B cell (primary cell): ENCODE measurements at regions not wholly inside any gene's neighbourhood (a gene's known extent, or its start where the extent isn't known, plus 50 kb on each side); places are given as distances from the start of the nearest gene placed in this dataset.

Experiments used
- ATAC-seq: fragments of 200-7000 bp; cut with Tn5 transposase; one replicate; pipeline ENCODE4 v1.10.0; 2021; ENCODE audit warnings: low read depth, mild to moderate bottlenecking, moderate number of reproducible peaks, moderate library complexity
- CTCF ChIA-PET: fragments of 350-600 bp; sonication (Branson Sonifier 250); formaldehyde crosslinking; loops from one replicate; lab custom pipeline; 2021; ENCODE audit warnings: antibody characterized with exemption, inconsistent platforms; lab: Charles Lee
- POLR2A ChIA-PET: fragments of 350-600 bp; sonication (Branson Sonifier 250); formaldehyde crosslinking; loops from one replicate; lab custom pipeline; 2021; ENCODE audit warnings: antibody characterized with exemption; lab: Charles Lee
- DNase-seq: peaks from one replicate; pipeline ENCODE4 v3.0.0; 2013
- H2AFZ ChIP-seq: 2 replicates; pipeline ENCODE4 v1.6.1; 2012; ENCODE audit warnings: mild to moderate bottlenecking, low read depth, low read length; ENCODE audit not compliant: insufficient read depth, poor library complexity, severe bottlenecking
- H3K27ac ChIP-seq, 2 donors: 1 replicate in 1 of 2; 2 replicates in 1 of 2; pipeline ENCODE4 v1.5.1; 2012 to 2013; ENCODE audit warnings: low read length in 2 of 2, mild to moderate bottlenecking in 2 of 2, moderate library complexity in 1 of 2
- H3K27me3 ChIP-seq, 4 experiments: fragments of 200-600 bp in 1 of 4; sonication (generic) in 1 of 4; replicated peaks in 1 of 4; 1 replicate in 2 of 4; 2 replicates in 2 of 4; pipeline versions ENCODE4 v1.6.1 to v1.7.0; 2013 to 2016; ENCODE audit warnings: low read length in 3 of 4, mild to moderate bottlenecking in 2 of 4, mixed read lengths in 1 of 4, moderate library complexity in 1 of 4; ENCODE audit not compliant: insufficient read depth in 4 of 4, control insufficient read depth in 3 of 4; ENCODE audit errors: control extremely low read depth in 1 of 4
- H3K36me3 ChIP-seq, 2 experiments: replicated peaks in 1 of 2; 1 replicate in 1 of 2; 2 replicates in 1 of 2; pipeline versions ENCODE4 v1.6.1 to v1.7.1; 2013; ENCODE audit warnings: low read length in 1 of 2; ENCODE audit not compliant: insufficient read depth in 2 of 2, control insufficient read depth in 1 of 2; ENCODE audit errors: control extremely low read depth in 1 of 2, extremely low read depth in 1 of 2
- H3K4me1 ChIP-seq, 2 donors: fragments of 200-600 bp in 1 of 2; sonication (generic) in 1 of 2; 1 replicate in 1 of 2; 2 replicates in 1 of 2; pipeline versions ENCODE4 v1.5.1 to v1.6.1; 2013 to 2017; ENCODE audit warnings: low read length in 2 of 2; ENCODE audit not compliant: control insufficient read depth in 2 of 2, insufficient read depth in 2 of 2
- H3K4me2 ChIP-seq: replicated peaks from 2 replicates; pipeline ENCODE3; 2012; ENCODE audit warnings: mild to moderate bottlenecking, low read depth, low read length; ENCODE audit not compliant: poor library complexity, severe bottlenecking
- H3K4me3 ChIP-seq, 5 experiments: fragments of 200-600 bp in 1 of 5; sonication (generic) in 1 of 5; 1 replicate in 3 of 5; 2 replicates in 2 of 5; pipeline versions ENCODE4 v1.5.1 to v1.7.0; 2011 to 2016; ENCODE audit warnings: low read length in 4 of 5, mild to moderate bottlenecking in 4 of 5, low read depth in 2 of 5, control low read depth in 1 of 5, moderate library complexity in 1 of 5; ENCODE audit not compliant: insufficient read depth in 1 of 5; ENCODE audit errors: control extremely low read depth in 1 of 5, extremely low read depth in 1 of 5
- H3K79me2 ChIP-seq: fragments of 200-600 bp; sonication (generic); one replicate; pipeline ENCODE4 v1.6.0; 2016; ENCODE audit warnings: low read length; ENCODE audit not compliant: control insufficient read depth, insufficient read depth
- H3K9ac ChIP-seq: fragments of 200-600 bp; sonication (generic); 2 replicates; pipeline ENCODE4 v1.6.1; 2017; ENCODE audit warnings: mild to moderate bottlenecking, low read length, moderate library complexity
- H3K9me3 ChIP-seq, 3 donors: one replicate each; pipeline versions ENCODE4 v1.6.1 to v1.7.1; 2013; ENCODE audit warnings: low read length in 2 of 3; ENCODE audit not compliant: control insufficient read depth in 2 of 3, insufficient read depth in 1 of 3; ENCODE audit errors: control extremely low read depth in 1 of 3
- H4K20me1 ChIP-seq: 2 replicates; pipeline ENCODE4 v1.6.0; 2012; ENCODE audit warnings: mild to moderate bottlenecking, low read length; ENCODE audit not compliant: insufficient read depth, control insufficient read depth, poor library complexity, severe bottlenecking
- H3K27ac Mint-ChIP-seq: one replicate; pipeline ENCODE4 v1.8.0; 2021; ENCODE audit warnings: mixed read lengths
- H3K27me3 Mint-ChIP-seq: one replicate; pipeline ENCODE4 v1.8.0; 2021; ENCODE audit warnings: mixed read lengths
- H3K4me1 Mint-ChIP-seq: one replicate; pipeline ENCODE4 v1.8.0; 2021; ENCODE audit warnings: mixed read lengths
- H3K4me3 Mint-ChIP-seq: one replicate; pipeline ENCODE4 v1.8.0; 2021; ENCODE audit warnings: mixed read lengths
- H3K9me3 Mint-ChIP-seq: one replicate; pipeline ENCODE4 v1.8.0; 2022; ENCODE audit warnings: mixed read lengths; ENCODE audit not compliant: insufficient read depth
- EZH2 ChIP-seq: IDR thresholded peaks from 2 replicates; pipeline ENCODE4 v1.6.1; 2012; ENCODE audit warnings: borderline replicate concordance, low read depth, mild to moderate bottlenecking, moderate library complexity, low read length; ENCODE audit not compliant: insufficient read depth, poor library complexity, severe bottlenecking
- WGBS: methylation state at CpG from one replicate; pipeline ENCODE4 v1.1.5; 2013; ENCODE audit warnings: missing lambda C conversion rate; ENCODE audit not compliant: insufficient coverage; 5-methylcytosine and 5-hydroxymethylcytosine counted together
- intact Hi-C: fragments of 100-400 bp; cut with micrococcal nuclease; formaldehyde crosslinking; loops from one replicate; pipeline ENCODE4 v1.10.0; 2022
- TF ChIP-seq, protein P1 (sequence below): fragments of 200-600 bp; IDR thresholded peaks from one replicate; pipeline ENCODE4 v1.8.0; 2022; ENCODE audit warnings: antibody characterized with exemption, mild to moderate bottlenecking

DNA sequence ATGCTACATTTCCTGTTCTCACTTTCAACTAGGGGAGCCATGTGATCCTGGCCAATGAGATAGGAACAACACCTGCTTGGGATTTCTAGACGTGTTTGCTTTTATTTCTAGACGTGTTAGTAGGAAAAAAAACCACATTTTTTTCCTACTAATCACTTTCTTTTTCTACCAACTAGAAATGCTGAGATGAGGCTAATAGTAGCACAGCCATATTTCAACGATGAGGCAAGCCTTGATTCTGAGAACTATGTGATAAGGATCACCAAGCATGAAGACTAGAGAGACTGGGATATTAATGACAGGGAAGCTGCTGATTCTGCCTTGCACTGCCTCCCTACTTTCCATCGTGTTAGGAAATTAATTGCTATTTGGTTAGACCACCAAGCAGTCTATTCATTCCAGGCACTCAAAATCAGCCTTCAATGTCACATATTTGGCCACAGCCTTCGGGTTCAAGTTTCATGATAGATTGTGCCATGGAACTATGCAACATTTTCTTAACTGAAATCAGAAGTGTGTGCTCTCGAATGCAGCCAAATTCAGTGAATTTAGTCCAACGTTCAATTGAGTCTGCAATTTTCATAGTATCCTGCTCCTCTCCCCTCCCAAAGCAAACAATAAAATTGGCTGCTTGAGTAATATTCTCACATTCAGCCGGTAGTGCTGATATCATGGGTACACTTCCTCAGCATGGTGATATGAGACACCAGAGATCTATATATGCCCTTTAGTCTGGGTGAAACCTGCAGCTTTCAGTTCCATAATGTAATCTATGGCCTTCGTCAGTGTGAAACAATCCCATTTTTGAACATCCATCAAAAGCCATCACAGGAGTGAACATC, 98.1 kb downstream of the GPR37 start:
- Mint-ChIP-seq H3K4me3 (no peak overlapping the region), H3K27me3 (no peaks in the 10 kb centered on the region), H3K27ac (no peak overlapping the region), H3K9me3 (no peaks in the 10 kb centered on the region), H3K4me1 (no peaks in the 10 kb centered on the region)
- POLR2A ChIA-PET: no interaction called here
- DNase-seq: no peak
- CTCF ChIA-PET: no interaction called here
- H3K27me3 ChIP-seq: no peaks in the 10 kb centered on the region
- H2AFZ ChIP-seq: no peak overlapping the region
- 88% methylated on average over 4 of the region's 9 CpGs for WGBS
- no peaks in the 10 kb centered on the region for H3K79me2 ChIP-seq
- ATAC-seq: no peak
- H3K36me3 ChIP-seq: no peaks in the 10 kb centered on the region
- no peaks in the 10 kb centered on the region for H3K4me1 ChIP-seq
- H3K4me3 ChIP-seq: no peak overlapping the region
- no peaks in the 10 kb centered on the region for H3K9me3 ChIP-seq
- no peaks in the 10 kb centered on the region for H4K20me1 ChIP-seq
- intact Hi-C loops: no loop called here
- H3K27ac ChIP-seq: no peak overlapping the region
- no peak overlapping the region for H3K9ac ChIP-seq
- TF ChIP-seq, protein P1, sequence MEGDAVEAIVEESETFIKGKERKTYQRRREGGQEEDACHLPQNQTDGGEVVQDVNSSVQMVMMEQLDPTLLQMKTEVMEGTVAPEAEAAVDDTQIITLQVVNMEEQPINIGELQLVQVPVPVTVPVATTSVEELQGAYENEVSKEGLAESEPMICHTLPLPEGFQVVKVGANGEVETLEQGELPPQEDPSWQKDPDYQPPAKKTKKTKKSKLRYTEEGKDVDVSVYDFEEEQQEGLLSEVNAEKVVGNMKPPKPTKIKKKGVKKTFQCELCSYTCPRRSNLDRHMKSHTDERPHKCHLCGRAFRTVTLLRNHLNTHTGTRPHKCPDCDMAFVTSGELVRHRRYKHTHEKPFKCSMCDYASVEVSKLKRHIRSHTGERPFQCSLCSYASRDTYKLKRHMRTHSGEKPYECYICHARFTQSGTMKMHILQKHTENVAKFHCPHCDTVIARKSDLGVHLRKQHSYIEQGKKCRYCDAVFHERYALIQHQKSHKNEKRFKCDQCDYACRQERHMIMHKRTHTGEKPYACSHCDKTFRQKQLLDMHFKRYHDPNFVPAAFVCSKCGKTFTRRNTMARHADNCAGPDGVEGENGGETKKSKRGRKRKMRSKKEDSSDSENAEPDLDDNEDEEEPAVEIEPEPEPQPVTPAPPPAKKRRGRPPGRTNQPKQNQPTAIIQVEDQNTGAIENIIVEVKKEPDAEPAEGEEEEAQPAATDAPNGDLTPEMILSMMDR: no peak
- TF ChIP-seq EZH2: no peak
- no peak overlapping the region for H3K4me2 ChIP-seq

DNA sequence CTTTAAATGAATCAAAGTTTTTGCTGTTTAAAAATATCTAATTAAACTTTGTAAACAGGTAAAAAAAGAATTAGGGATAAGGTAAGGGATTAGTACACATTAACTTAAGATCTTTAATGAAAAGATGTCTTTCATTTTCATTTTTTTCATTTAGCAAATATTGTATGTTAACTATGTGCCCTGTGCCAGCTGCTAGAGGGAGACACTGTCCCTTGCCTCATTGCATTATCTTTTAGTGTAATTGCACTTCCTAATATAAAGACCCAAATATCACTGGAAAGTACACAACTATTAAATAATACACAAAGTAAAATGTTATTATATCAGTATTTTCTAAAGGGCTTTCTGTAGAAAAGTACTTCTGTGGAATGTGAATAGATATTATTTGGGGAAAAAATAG, 102.7 kb downstream of the GPR37 start:
- H3K27ac Mint-ChIP-seq: no peak overlapping the region
- H3K9ac ChIP-seq: no peak overlapping the region
- no peaks in the 10 kb centered on the region for H3K27me3 Mint-ChIP-seq
- ATAC-seq: no peak
- no peaks in the 10 kb centered on the region for H3K79me2 ChIP-seq
- TF ChIP-seq EZH2: no peak
- TF ChIP-seq, protein P1: no peak
- no peaks in the 10 kb centered on the region for H3K4me1 ChIP-seq
- no peaks in the 10 kb centered on the region for H3K4me1 Mint-ChIP-seq
- POLR2A ChIA-PET: no interaction called here
- H4K20me1 ChIP-seq: no peaks in the 10 kb centered on the region
- no peak overlapping the region for H3K4me3 Mint-ChIP-seq
- no peak overlapping the region for H3K4me3 ChIP-seq
- CTCF ChIA-PET: no interaction called here
- no peak for DNase-seq
- H2AFZ ChIP-seq: no peak overlapping the region
- no peak overlapping the region for H3K4me2 ChIP-seq
- H3K27me3 ChIP-seq: no peaks in the 10 kb centered on the region
- H3K9me3 ChIP-seq: peaks cover 0 to 2% (median 0%) of the 10 kb centered on the region in 3 donors
- no peaks in the 10 kb centered on the region for H3K9me3 Mint-ChIP-seq
- no peaks in the 10 kb centered on the region for H3K36me3 ChIP-seq
- intact Hi-C loops: no loop called here
- H3K27ac ChIP-seq: no peak overlapping the region
